ENCODE measurements at regions not wholly inside any gene's neighbourhood (a gene's known extent, or its start where the extent isn't known, plus 50 kb on each side); places are given as distances from the start of the nearest gene placed in this dataset.
"Not testable (repeated sequence)": the region's sequence is repeated elsewhere in the genome, so short reads cannot be mapped to it uniquely, and the experiment has no call there.

GRCh38 chr7:29690510-29690909 is 115.8 kb upstream of the WIPF3 start:
- not testable (repeated sequence) for TF ChIP-seq CTCF, EP300, POLR2AphosphoS5, POLR2A (IDR thresholded peaks at IDR 0.05)

All from gastroesophageal sphincter (tissue), 3 donors.